GM21447 (cell line): ENCODE measurements at regions not wholly inside any gene's neighbourhood (a gene's known extent, or its start where the extent isn't known, plus 50 kb on each side); places are given as distances from the start of the nearest gene placed in this dataset.
"Not testable (repeated sequence)": the region's sequence is repeated elsewhere in the genome, so short reads cannot be mapped to it uniquely, and the experiment has no call there.

ENCODE experiments used
- ATAC-seq: cut with Tn5 transposase; IDR thresholded peaks from one replicate; pipeline ENCODE4 v1.9.1; 2021; ENCODE audit not compliant: unreplicated experiment

GRCh38 chr1:195715652-195716051 is 892.6 kb downstream of the KCNT2 start:
- no peak for ATAC-seq

DNA sequence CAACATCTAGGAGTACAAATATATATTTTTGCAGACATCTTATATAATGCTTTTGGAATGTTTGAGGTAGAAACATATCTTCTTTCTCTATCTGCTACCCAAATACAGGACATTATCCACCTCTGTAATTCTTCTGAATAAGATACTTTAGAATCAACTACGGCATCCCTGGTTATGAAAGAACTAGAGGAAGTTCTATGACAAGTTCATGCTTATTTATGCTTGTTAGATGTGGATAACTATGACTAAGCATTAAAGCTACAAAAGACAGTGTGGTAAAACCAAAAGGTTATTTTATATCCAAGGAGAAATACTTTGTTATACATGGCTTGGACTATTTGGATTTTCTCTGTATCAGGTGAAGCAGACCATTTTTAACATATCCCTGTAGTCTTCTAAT is 894.0 kb downstream of the KCNT2 start:
- ATAC-seq, result no peak

- no peak for ATAC-seq
Observed at GRCh38 chr1:195709821-195710220, 898.4 kb downstream of the KCNT2 start.

DNA sequence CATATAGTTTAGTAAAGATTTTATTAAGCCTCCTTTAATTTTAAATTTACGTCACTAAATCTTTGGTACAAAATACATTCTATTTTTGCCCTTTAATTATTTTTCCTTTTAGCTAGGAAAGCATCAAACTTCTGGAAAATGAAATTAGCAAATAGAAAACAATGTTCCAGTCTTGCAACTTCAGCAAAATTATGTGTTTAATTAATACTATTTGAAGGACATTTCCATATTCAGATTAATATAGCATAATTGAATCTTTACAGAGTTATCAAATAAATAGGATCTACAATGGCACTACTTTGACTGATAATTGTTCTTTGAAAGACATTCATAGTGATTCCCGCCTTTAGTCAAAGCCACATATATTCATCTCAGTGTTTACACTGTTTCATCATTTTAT is 904.2 kb downstream of the KCNT2 start:
- no peak for ATAC-seq

GRCh38 chr1:195701149-195701548 is 907.1 kb downstream of the KCNT2 start:
- ATAC-seq, result no peak

DNA sequence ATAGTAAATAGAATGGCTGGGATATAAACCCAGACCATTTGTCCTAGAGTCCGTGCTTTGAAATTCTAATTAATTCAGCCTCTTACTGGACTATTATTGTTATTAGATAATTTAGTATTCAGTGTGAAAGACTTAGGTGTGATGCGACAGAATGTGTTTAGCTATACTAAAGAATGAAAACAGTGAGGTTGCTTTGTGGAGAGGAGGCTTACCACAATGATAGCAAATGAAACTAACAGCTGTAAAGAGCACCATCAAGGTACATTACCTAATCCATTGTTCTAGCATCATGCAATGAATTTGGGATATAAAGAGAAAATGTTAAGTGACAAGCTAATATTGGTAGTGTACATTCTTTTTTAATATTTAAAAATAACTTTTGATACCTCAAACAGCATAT is 911.1 kb downstream of the KCNT2 start:
- peak; percentile 75 for ATAC-seq

DNA sequence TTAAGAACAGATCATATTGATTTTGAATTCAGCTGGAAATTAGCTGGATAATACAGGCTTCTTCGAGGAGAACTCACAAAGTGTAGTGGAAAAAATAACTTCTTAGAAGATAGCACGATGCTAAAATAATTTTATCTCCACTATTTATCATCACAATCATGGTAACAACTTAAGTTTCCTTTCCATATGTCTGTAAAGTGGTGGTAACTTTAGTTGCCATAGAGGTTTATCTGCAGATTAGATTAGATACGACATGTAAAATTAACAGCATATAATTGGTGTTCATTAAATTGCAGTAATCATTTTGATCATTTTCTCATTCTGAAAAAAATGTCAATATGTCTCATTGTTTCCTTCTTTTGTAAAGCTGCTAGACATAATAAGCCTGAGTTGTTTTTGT is 921.5 kb downstream of the KCNT2 start:
- no peak for ATAC-seq

GRCh38 chr1:195664628-195665027 is 943.6 kb downstream of the KCNT2 start:
- ATAC-seq, result no peak

DNA sequence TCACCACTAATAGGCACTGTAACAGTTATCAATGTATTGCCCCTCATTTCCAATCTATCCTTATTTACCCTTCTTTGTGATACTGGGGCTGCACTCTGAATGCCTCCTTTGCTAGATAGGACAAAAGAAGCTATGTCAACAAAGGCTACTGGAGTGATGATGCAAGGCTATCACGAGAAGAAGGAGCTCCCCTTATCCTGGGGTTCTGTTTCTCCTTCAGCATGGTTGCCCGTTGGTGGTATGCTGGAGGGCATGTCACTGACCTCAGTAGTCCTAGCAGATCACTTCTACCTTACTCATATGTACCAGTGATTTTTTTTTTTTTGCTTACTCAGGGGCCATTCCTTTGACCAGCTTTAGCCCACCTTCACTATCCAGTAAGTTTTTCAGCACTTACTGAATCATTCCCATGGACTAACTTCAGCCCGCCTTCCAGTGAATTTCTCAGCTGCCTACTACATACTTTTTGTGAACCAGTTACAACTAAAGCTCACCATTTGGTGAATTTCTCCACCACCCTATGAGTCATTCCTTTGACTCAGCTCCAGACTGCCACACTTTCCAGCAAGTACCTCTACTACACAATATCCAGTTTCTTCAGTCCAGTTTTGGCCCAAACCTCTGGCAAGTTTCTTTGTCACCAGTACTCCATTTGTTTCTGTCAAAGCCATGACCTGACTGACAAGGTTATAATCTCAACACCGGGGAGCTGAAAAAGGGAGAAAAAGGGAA is 944.5 kb downstream of the KCNT2 start:
- ATAC-seq, result no peak

GRCh38 chr1:195656780-195657179 is 951.5 kb downstream of the KCNT2 start:
- ATAC-seq, result no peak

DNA sequence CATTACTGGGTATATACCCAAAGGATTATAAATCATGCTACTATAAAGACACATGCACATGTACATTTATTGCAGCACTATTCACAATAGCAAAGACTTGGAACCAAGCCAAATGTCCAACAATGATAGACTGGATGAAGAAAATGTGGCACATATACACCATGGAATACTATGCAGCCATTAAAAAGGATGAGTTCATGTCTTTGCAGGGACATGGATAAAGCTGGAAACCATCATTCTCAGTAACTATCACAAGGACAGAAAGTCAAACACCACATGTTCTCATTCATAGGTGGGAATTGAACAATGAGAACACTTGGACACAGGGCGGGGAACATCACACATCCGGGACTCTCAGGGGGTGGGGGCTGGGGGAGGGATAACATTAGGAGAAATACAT is 959.4 kb downstream of the KCNT2 start:
- not testable (repeated sequence) for ATAC-seq

DNA sequence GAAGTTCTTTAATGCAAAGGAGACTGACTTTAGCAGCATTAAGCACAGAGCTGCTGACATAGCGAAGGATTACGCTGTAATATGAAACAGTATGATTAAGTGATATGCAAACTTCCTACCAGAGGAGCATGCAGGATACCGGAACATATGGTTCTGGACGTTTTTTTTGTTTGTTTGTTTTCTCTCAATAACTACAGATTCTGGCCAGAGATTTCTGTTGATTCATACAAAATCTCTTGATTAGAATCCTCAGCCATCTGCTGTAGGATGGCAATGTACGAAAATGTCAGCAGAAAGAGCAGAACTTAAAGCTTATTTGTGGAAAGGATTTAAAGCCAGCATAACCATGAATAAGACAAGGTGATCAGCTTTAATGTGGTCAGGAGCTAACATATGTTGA is 970.7 kb downstream of the KCNT2 start:
- no peak for ATAC-seq

DNA sequence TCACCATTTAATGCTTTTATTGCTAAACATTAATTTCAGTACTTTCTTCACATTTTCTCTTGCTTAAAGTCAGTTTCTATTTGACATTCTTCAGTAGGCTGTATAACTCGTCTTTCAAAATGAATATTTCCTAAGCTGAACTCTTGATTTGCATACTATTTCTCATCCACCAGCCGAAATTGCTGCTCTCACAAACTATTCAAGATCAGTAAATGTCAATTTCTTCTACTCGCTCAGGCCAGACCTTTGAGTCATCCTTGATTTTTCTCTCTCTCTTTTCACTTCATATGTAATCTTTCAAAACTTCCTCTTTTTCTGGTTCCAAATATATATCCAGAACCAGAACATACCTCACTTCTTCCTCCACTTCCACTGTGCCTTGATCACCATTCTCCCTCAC is 990.0 kb downstream of the KCNT2 start:
- ATAC-seq, result no peak

- no peak for ATAC-seq
Observed at GRCh38 chr1:195617106-195617505, 991.1 kb downstream of the KCNT2 start.

DNA sequence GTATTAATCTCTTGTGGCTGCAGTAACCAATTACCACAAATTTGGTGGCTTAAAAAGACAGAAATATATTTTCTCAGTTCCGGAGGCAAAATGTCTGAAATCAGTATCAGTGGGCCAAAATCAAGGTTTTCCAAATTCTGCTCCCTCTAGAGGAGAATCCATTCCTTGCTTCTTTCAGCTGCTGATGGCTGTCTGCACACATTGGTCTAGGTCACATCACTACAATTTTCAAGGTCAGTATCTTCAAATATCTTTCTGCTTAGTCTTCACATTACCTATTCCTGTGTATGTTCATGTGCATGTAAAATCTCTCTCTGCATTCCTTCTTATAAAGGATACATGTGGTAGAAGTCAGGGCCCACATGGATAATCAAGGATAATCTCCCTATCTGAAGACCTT is 999.4 kb downstream of the KCNT2 start:
- ATAC-seq, result no peak

GRCh38 chr1:195606483-195606882 is 1001.8 kb downstream of the KCNT2 start:
- ATAC-seq, result no peak

GRCh38 chr1:195604287-195604686 is 1004.0 kb downstream of the KCNT2 start:
- ATAC-seq, result no peak

- ATAC-seq, result no peak
Observed at GRCh38 chr1:195597891-195598290, 1010.3 kb downstream of the KCNT2 start.

GRCh38 chr1:195594773-195595172 is 1013.5 kb downstream of the KCNT2 start:
- no peak for ATAC-seq

DNA sequence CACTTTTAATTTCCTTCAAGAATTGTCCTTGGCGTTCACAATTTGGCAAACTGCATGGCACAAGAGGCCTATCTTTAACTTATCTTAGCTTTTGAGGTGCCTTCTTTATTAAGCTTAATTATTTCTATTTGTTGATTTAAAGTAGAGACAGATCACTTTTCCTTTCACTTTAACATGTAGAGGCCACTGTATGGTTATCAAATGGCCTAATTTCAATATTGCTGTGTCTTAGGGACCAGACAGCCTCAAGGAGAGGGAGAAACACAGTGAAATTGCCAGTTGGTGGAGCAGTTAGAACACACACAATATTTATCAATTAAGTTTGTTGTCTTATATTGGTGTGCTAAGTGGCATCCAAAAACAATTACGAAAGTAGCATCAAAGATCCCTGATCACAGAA is 1013.9 kb downstream of the KCNT2 start:
- ATAC-seq, result no peak

GRCh38 chr1:195591917-195592672 is 1016.1 kb downstream of the KCNT2 start:
- ATAC-seq, result no peak

DNA sequence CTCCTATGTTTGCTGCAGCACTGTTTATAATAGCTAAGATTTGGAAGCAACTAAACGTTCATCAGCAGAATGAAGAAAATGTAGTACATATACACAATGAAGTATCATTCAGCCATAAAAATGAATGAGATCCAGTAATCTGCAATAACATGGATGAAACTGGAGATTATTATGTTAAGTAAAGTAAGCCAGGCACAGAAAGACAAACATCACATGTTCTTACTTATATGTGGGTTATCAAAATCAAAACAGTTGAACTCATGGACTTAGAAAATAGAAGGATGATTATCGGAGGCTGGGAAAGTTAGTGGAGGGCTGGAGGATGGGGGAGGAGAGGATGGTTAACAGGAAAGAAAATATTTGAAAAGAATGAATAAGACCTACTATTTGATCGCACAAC is 1017.6 kb downstream of the KCNT2 start:
- ATAC-seq, result no peak
